ENCODE measurements at regions not wholly inside any gene's neighbourhood (a gene's known extent, or its start where the extent isn't known, plus 50 kb on each side); places are given as distances from the start of the nearest gene placed in this dataset.
"Not testable (repeated sequence)": the region's sequence is repeated elsewhere in the genome, so short reads cannot be mapped to it uniquely, and the experiment has no call there.

- H3K27ac Mint-ChIP-seq (ENCODE audit: unreplicated experiment) = no peak overlapping the region
- H3K4me1 Mint-ChIP-seq (ENCODE audit: unreplicated experiment) = no peaks in the 10 kb centered on the region
Measured at GRCh38 chr6:135603249-135603648, 105.7 kb upstream of the AHI1 start.

GRCh38 chr6:135604035-135604860 lies 106.7 kb upstream of the AHI1 start:
- Mint-ChIP-seq H3K27ac (ENCODE audit: unreplicated experiment) (no peak overlapping the region), H3K4me1 (ENCODE audit: unreplicated experiment) (no peaks in the 10 kb centered on the region), H3K9me3 (ENCODE audit: unreplicated experiment) (peaks cover under 1% of the 10 kb centered on the region), H3K27me3 (ENCODE audit: unreplicated experiment) (peaks cover 13% of the 10 kb centered on the region), H3K36me3 (ENCODE audit: unreplicated experiment) (no peaks in the 10 kb centered on the region), H3K4me3 (ENCODE audit: unreplicated experiment) (no peak overlapping the region)
- DNase-seq (ENCODE audit: extremely low spot score, unreplicated experiment) = no peak
- TF ChIP-seq, protein P1, sequence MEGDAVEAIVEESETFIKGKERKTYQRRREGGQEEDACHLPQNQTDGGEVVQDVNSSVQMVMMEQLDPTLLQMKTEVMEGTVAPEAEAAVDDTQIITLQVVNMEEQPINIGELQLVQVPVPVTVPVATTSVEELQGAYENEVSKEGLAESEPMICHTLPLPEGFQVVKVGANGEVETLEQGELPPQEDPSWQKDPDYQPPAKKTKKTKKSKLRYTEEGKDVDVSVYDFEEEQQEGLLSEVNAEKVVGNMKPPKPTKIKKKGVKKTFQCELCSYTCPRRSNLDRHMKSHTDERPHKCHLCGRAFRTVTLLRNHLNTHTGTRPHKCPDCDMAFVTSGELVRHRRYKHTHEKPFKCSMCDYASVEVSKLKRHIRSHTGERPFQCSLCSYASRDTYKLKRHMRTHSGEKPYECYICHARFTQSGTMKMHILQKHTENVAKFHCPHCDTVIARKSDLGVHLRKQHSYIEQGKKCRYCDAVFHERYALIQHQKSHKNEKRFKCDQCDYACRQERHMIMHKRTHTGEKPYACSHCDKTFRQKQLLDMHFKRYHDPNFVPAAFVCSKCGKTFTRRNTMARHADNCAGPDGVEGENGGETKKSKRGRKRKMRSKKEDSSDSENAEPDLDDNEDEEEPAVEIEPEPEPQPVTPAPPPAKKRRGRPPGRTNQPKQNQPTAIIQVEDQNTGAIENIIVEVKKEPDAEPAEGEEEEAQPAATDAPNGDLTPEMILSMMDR (IDR thresholded peaks at IDR 0.05) = no peak

More at GRCh38 chr6:135603249-135603648, 105.7 kb upstream of the AHI1 start:
- H3K27me3 Mint-ChIP-seq (ENCODE audit: unreplicated experiment) = peaks cover 13% of the 10 kb centered on the region
- no peak overlapping the region for H3K4me3 Mint-ChIP-seq (ENCODE audit: unreplicated experiment)
- peaks cover 7% of the 10 kb centered on the region for H3K9me3 Mint-ChIP-seq (ENCODE audit: unreplicated experiment)
- H3K36me3 Mint-ChIP-seq (ENCODE audit: unreplicated experiment) = no peaks in the 10 kb centered on the region
- DNase-seq (ENCODE audit: extremely low spot score, unreplicated experiment) = no peak
- TF ChIP-seq, protein P1 (IDR thresholded peaks at IDR 0.05) = no peak

DNA sequence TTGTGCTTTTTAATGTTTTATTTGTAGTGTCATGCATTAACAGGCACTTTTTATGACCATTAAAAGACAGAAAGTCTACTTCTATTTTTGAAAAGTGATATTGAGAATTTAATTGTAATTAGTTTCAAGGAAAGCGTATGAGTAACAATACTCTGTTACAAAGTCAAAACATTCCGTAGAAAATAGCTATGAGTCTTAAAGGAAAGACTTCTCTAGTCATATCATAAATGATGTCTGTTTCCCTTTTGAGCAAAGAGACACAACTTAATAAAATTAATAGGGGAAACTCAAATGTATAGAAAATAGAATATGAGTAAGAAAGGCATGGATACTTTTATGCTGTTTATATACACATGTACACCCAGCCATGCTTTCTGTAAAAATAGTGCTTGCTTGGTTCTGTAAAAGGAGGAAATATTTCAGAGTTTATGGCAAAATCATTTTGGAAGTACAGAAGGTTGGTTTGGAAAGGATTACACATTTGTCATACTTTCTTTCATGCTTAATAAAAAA lies 107.8 kb upstream of the AHI1 start:
- no peaks in the 10 kb centered on the region for H3K4me1 Mint-ChIP-seq (ENCODE audit: unreplicated experiment)
- H3K9me3 Mint-ChIP-seq (ENCODE audit: unreplicated experiment) = no peaks in the 10 kb centered on the region
- TF ChIP-seq, protein P1 (IDR thresholded peaks at IDR 0.05) = no peak
- no peak overlapping the region for H3K27ac Mint-ChIP-seq (ENCODE audit: unreplicated experiment)
- no peak overlapping the region for H3K4me3 Mint-ChIP-seq (ENCODE audit: unreplicated experiment)
- H3K36me3 Mint-ChIP-seq (ENCODE audit: unreplicated experiment) = no peaks in the 10 kb centered on the region
- H3K27me3 Mint-ChIP-seq (ENCODE audit: unreplicated experiment) = peaks cover 13% of the 10 kb centered on the region
- no peak for DNase-seq (ENCODE audit: extremely low spot score, unreplicated experiment)

DNA sequence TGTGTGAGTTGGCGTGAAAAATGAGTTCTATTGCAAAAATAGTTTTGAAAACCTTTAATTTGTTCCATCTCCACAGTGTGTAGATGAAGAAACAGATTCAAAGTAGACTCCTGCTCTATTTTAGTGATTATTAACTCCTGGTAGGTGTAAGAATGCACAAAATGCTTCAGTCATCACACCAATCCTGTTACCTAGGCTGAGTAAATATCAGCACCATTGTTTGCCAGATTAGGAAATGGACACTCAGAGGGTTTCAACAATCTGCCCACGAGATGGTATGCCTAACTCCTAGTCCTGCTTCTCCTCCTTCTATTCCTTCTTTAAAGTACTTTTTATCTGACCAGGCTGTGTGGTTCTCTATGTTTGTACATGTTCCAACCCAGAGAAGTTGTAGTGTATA lies 108.9 kb upstream of the AHI1 start:
- no peak for DNase-seq (ENCODE audit: extremely low spot score, unreplicated experiment)
- TF ChIP-seq, protein P1 (IDR thresholded peaks at IDR 0.05) = no peak
- Mint-ChIP-seq H3K27me3 (ENCODE audit: unreplicated experiment) (peaks cover 20% of the 10 kb centered on the region), H3K27ac (ENCODE audit: unreplicated experiment) (no peak overlapping the region), H3K4me1 (ENCODE audit: unreplicated experiment) (no peaks in the 10 kb centered on the region), H3K36me3 (ENCODE audit: unreplicated experiment) (no peaks in the 10 kb centered on the region), H3K4me3 (ENCODE audit: unreplicated experiment) (no peak overlapping the region), H3K9me3 (ENCODE audit: unreplicated experiment) (no peaks in the 10 kb centered on the region)

DNA sequence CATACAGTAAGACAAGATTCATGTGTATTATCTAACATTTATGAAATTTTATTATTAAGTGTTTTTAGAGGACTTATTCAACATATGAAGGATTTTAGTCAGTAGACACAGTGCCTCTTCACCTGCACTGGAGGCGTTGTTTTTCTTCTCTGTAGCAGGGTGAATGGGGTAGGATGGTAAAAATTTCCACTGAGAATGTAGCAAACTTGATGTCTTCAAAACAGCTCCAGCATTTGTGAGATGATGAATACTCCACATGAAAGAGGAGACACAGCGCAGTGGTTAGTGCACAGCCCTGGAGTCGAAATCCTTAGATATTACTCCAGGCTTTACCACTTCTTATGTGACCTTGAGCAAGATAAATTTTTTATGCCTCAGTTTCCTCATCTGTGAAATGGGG lies 110.5 kb upstream of the AHI1 start:
- H3K27ac Mint-ChIP-seq (ENCODE audit: unreplicated experiment) = no peak overlapping the region

DNA sequence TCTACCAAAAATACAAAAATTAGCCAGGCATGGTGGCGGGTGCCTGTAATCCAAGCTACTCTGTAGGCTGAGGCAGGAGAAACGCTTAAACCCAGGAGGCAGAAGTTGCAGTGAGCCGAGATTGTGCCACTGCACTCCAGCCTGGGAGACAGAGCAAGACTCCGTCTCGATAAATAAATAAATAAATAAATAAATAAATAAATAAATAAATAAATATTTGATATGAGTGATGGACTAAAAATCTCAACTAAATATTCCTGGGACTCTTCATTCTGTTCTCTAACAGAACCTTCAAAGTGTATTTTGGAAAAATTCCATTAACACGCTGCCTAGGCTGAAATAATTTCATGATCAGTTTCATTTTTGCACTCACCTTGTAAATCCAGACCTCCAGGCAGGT lies 112.7 kb upstream of the AHI1 start:
- not testable (repeated sequence) for H3K36me3 Mint-ChIP-seq (ENCODE audit: unreplicated experiment); H3K4me1 Mint-ChIP-seq (ENCODE audit: unreplicated experiment); H3K27ac Mint-ChIP-seq (ENCODE audit: unreplicated experiment); H3K9me3 Mint-ChIP-seq (ENCODE audit: unreplicated experiment); DNase-seq (ENCODE audit: extremely low spot score, unreplicated experiment); H3K4me3 Mint-ChIP-seq (ENCODE audit: unreplicated experiment)
- H3K27me3 Mint-ChIP-seq (ENCODE audit: unreplicated experiment) = peaks cover 48% of the 10 kb centered on the region

More for the DNA sequence above, 110.5 kb upstream of the AHI1 start:
- H3K4me1 Mint-ChIP-seq (ENCODE audit: unreplicated experiment) = no peaks in the 10 kb centered on the region
- peaks cover 34% of the 10 kb centered on the region for H3K27me3 Mint-ChIP-seq (ENCODE audit: unreplicated experiment)
- H3K36me3 Mint-ChIP-seq (ENCODE audit: unreplicated experiment) = no peaks in the 10 kb centered on the region
- DNase-seq (ENCODE audit: extremely low spot score, unreplicated experiment) = no peak
- TF ChIP-seq, protein P1 (IDR thresholded peaks at IDR 0.05) = no peak
- H3K9me3 Mint-ChIP-seq (ENCODE audit: unreplicated experiment) = no peaks in the 10 kb centered on the region
- H3K4me3 Mint-ChIP-seq (ENCODE audit: unreplicated experiment) = no peak overlapping the region
